Kidney capillary endothelial cell (primary cell): ENCODE measurements at regions not wholly inside any gene's neighbourhood (a gene's known extent, or its start where the extent isn't known, plus 50 kb on each side); places are given as distances from the start of the nearest gene placed in this dataset.

ENCODE experiments used
- DNase-seq: peaks from one replicate; pipeline ENCODE4 v3.0.0-alpha.2; 2018; ENCODE audit warnings: low spot score

GRCh38 chr12:92032101-92032500, 113.5 kb downstream of the BTG1 start:
- no peak for DNase-seq

GRCh38 chr12:92030618-92031017, 115.0 kb downstream of the BTG1 start:
- no peak for DNase-seq

GRCh38 chr12:92029902-92030586, 115.6 kb downstream of the BTG1 start:
- no peak for DNase-seq

- DNase-seq, result no peak
Measured at GRCh38 chr12:92029136-92029535, 116.5 kb downstream of the BTG1 start.

GRCh38 chr12:92028441-92028709, 117.3 kb downstream of the BTG1 start:
- no peak for DNase-seq

GRCh38 chr12:92027701-92028440, 117.8 kb downstream of the BTG1 start:
- DNase-seq, result no peak

GRCh38 chr12:92027243-92027642, 118.4 kb downstream of the BTG1 start:
- no peak for DNase-seq

- DNase-seq, result no peak
Measured at GRCh38 chr12:92025462-92026207, 120.0 kb downstream of the BTG1 start.

GRCh38 chr12:92022093-92022492, 123.6 kb downstream of the BTG1 start:
- DNase-seq, result no peak

- no peak for DNase-seq
Measured at GRCh38 chr12:92021666-92022035, 124.0 kb downstream of the BTG1 start.

- DNase-seq, result no peak
Measured at GRCh38 chr12:92020983-92021665, 124.5 kb downstream of the BTG1 start.

GRCh38 chr12:92019491-92020277, 126.0 kb downstream of the BTG1 start:
- no peak for DNase-seq

GRCh38 chr12:92012691-92013090, 133.0 kb downstream of the BTG1 start:
- DNase-seq, result no peak

- no peak for DNase-seq
Measured at GRCh38 chr12:92010853-92011701, 134.6 kb downstream of the BTG1 start.

- no peak for DNase-seq
Measured at GRCh38 chr12:92010368-92010767, 135.3 kb downstream of the BTG1 start.

GRCh38 chr12:92008345-92008744, 137.3 kb downstream of the BTG1 start:
- DNase-seq, result no peak

- DNase-seq, result no peak
Measured at GRCh38 chr12:92007787-92008186, 137.9 kb downstream of the BTG1 start.

- DNase-seq, result no peak
Measured at GRCh38 chr12:92003701-92004100, 141.9 kb downstream of the BTG1 start.

- no peak for DNase-seq
Measured at GRCh38 chr12:92002673-92003382, 142.8 kb downstream of the BTG1 start.

GRCh38 chr12:92002195-92002649, 143.4 kb downstream of the BTG1 start:
- DNase-seq, result no peak
